ENCODE measurements at regions not wholly inside any gene's neighbourhood (a gene's known extent, or its start where the extent isn't known, plus 50 kb on each side); places are given as distances from the start of the nearest gene placed in this dataset.

DNA sequence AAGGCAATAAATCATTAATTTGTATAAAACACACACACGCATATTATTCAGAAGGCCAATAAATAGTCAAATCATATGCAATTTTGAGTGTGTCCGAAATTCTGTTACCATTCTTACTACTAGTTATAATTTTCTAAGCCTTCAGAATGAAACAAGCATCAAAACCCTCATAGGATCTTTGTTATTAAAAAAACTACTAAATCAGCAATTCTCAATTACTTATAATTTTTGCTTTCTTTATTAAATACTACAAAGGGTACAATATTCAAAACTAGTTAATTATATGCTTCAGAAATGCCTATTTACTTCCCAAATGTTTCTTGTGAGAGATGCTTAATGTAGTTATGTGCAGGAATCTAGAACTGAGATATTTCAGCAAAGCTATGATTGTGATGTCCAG lies 413.1 kb upstream of the KIF2B start:
- TF ChIP-seq, protein P1, sequence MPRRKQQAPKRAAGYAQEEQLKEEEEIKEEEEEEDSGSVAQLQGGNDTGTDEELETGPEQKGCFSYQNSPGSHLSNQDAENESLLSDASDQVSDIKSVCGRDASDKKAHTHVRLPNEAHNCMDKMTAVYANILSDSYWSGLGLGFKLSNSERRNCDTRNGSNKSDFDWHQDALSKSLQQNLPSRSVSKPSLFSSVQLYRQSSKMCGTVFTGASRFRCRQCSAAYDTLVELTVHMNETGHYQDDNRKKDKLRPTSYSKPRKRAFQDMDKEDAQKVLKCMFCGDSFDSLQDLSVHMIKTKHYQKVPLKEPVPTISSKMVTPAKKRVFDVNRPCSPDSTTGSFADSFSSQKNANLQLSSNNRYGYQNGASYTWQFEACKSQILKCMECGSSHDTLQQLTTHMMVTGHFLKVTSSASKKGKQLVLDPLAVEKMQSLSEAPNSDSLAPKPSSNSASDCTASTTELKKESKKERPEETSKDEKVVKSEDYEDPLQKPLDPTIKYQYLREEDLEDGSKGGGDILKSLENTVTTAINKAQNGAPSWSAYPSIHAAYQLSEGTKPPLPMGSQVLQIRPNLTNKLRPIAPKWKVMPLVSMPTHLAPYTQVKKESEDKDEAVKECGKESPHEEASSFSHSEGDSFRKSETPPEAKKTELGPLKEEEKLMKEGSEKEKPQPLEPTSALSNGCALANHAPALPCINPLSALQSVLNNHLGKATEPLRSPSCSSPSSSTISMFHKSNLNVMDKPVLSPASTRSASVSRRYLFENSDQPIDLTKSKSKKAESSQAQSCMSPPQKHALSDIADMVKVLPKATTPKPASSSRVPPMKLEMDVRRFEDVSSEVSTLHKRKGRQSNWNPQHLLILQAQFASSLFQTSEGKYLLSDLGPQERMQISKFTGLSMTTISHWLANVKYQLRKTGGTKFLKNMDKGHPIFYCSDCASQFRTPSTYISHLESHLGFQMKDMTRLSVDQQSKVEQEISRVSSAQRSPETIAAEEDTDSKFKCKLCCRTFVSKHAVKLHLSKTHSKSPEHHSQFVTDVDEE (CRISPR knock-in tag; IDR thresholded peaks at IDR 0.05): no peak
- TF ChIP-seq ARNTL (CRISPR knock-in tag; IDR thresholded peaks at IDR 0.05; ENCODE audit: borderline replicate concordance, low read depth) (no peak), OSR1 (CRISPR knock-in tag; IDR thresholded peaks at IDR 0.05) (no peak), ZNF70 (CRISPR knock-in tag; IDR thresholded peaks at IDR 0.05) (no peak), TCF4 (CRISPR knock-in tag; IDR thresholded peaks at IDR 0.05; ENCODE audit: borderline replicate concordance) (no peak), RARB (CRISPR knock-in tag; IDR thresholded peaks at IDR 0.05) (no peak), ZNF565 (CRISPR knock-in tag; conservative IDR thresholded peaks at IDR 0.05; ENCODE audit: low read depth) (no peak), ZFP30 (CRISPR knock-in tag; IDR thresholded peaks at IDR 0.05) (no peak), ZC3H10 (CRISPR knock-in tag; IDR thresholded peaks at IDR 0.05) (no peak), TOX (CRISPR knock-in tag; IDR thresholded peaks at IDR 0.05; ENCODE audit: borderline replicate concordance) (no peak)
- TF ChIP-seq, protein P2, sequence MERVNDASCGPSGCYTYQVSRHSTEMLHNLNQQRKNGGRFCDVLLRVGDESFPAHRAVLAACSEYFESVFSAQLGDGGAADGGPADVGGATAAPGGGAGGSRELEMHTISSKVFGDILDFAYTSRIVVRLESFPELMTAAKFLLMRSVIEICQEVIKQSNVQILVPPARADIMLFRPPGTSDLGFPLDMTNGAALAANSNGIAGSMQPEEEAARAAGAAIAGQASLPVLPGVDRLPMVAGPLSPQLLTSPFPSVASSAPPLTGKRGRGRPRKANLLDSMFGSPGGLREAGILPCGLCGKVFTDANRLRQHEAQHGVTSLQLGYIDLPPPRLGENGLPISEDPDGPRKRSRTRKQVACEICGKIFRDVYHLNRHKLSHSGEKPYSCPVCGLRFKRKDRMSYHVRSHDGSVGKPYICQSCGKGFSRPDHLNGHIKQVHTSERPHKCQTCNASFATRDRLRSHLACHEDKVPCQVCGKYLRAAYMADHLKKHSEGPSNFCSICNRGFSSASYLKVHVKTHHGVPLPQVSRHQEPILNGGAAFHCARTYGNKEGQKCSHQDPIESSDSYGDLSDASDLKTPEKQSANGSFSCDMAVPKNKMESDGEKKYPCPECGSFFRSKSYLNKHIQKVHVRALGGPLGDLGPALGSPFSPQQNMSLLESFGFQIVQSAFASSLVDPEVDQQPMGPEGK (CRISPR knock-in tag; IDR thresholded peaks at IDR 0.05; ENCODE audit: borderline replicate concordance): no peak
- TF ChIP-seq, protein P3, sequence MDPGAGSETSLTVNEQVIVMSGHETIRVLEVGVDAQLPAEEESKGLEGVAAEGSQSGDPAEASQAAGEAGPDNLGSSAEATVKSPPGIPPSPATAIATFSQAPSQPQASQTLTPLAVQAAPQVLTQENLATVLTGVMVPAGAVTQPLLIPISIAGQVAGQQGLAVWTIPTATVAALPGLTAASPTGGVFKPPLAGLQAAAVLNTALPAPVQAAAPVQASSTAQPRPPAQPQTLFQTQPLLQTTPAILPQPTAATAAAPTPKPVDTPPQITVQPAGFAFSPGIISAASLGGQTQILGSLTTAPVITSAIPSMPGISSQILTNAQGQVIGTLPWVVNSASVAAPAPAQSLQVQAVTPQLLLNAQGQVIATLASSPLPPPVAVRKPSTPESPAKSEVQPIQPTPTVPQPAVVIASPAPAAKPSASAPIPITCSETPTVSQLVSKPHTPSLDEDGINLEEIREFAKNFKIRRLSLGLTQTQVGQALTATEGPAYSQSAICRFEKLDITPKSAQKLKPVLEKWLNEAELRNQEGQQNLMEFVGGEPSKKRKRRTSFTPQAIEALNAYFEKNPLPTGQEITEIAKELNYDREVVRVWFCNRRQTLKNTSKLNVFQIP (CRISPR knock-in tag; IDR thresholded peaks at IDR 0.05; ENCODE audit: borderline replicate concordance, low read depth): no peak

All from SK-N-SH treated with all-trans-retinoic acid at 6 μM for 48 hours (cell line).